ENCODE measurements at regions not wholly inside any gene's neighbourhood (a gene's known extent, or its start where the extent isn't known, plus 50 kb on each side); places are given as distances from the start of the nearest gene placed in this dataset.

GRCh38 chr12:127241072-127241817 is 1025.7 kb upstream of the TMEM132C start:
- no peak for DNase-seq
- in situ Hi-C loops (cut with HindIII; ENCODE audit: low pct_ligation_motif_present, low sequenced_read_pairs), result no loop called here
- no peak for TF ChIP-seq CTCF (IDR thresholded peaks at IDR 0.05; ENCODE audit: low read depth, low read length, missing control alignments)
- Histone ChIP-seq H3K27ac (no peak overlapping the region), H3K36me3 (replicated peaks) (no peaks in the 10 kb centered on the region), H3K4me3 (ENCODE audit: low read depth, low read length) (no peak overlapping the region), H3K27me3 (replicated peaks) (no peaks in the 10 kb centered on the region)

DNA sequence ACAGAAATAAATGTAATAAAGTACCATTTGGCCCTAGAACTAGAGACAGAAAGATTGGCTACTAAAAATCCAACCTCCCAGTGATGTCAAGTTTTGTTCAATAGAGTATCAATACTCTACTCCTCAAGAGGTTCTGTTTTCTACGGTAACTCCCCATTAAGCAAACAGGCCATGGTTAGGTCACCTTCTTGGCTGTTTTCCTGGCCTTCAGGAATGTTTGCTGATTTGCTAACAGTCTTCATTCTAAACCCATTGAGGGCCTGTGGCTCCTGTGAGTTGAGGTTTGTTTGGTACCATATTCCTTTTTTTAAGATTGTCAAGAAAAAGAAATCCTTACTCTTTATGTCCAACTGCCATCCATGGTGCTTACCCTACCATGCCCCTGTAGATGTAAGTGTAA is 1022.0 kb upstream of the TMEM132C start:
- Histone ChIP-seq H3K27ac (no peak overlapping the region), H3K36me3 (replicated peaks) (no peaks in the 10 kb centered on the region), H3K4me3 (ENCODE audit: low read depth, low read length) (no peak overlapping the region), H3K27me3 (replicated peaks) (no peaks in the 10 kb centered on the region)
- TF ChIP-seq CTCF (IDR thresholded peaks at IDR 0.05; ENCODE audit: low read depth, low read length, missing control alignments), result no peak
- no peak for DNase-seq
- in situ Hi-C loops (cut with HindIII; ENCODE audit: low pct_ligation_motif_present, low sequenced_read_pairs), result no loop called here

- Histone ChIP-seq H3K4me3 (ENCODE audit: low read depth, low read length) (no peak overlapping the region), H3K27me3 (replicated peaks) (no peaks in the 10 kb centered on the region), H3K36me3 (replicated peaks) (no peaks in the 10 kb centered on the region), H3K27ac (no peak overlapping the region)
- no peak for DNase-seq
- TF ChIP-seq CTCF (IDR thresholded peaks at IDR 0.05; ENCODE audit: low read depth, low read length, missing control alignments), result no peak
- in situ Hi-C loops (cut with HindIII; ENCODE audit: low pct_ligation_motif_present, low sequenced_read_pairs), result no loop called here
These were observed 1021.5 kb upstream of the TMEM132C start for GRCh38 chr12:127245437-127245836.

DNA sequence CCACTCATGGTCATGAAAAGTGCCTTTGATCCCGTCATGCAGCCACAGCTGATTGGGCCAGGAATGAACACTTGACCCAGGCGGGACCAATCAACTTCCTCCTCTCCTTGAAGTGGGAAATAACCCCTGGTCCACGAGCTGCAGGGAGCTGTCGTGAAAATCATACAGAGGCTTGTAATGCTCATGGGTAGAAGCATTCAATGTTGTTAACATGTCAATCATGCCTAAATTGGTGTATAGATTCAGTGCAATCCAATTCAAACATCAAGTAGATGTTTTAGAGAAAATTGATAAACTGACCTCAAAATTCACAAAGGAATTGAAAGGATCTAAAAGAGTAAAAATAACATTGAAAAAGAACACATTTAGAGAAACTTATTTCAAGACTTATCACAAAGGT is 1019.0 kb upstream of the TMEM132C start:
- H3K36me3 ChIP-seq (replicated peaks), result no peaks in the 10 kb centered on the region
- no peak for DNase-seq
- H3K4me3 ChIP-seq (ENCODE audit: low read depth, low read length), result no peak overlapping the region
- in situ Hi-C loops (cut with HindIII; ENCODE audit: low pct_ligation_motif_present, low sequenced_read_pairs), result no loop called here
- H3K27me3 ChIP-seq (replicated peaks), result no peaks in the 10 kb centered on the region
- no peak for TF ChIP-seq CTCF (IDR thresholded peaks at IDR 0.05; ENCODE audit: low read depth, low read length, missing control alignments)
- no peak overlapping the region for H3K27ac ChIP-seq

DNA sequence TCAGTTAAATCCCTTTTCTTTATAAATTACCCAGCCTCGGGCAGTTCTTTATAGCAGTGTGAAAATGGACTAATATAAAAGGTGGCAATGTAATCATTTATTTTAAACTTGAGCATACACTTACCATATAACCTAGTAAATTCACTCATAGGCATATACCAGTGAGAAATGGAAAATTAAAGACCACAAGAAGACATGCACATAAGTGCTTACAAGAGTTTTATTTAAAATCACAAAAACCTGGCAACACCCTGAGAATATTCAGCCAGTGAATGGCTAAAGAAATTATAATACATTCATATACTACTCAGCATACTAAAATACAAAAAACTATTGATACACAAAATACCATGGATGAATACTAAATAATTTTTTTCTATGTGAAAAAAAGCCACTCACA is 1017.5 kb upstream of the TMEM132C start:
- in situ Hi-C loops (cut with HindIII; ENCODE audit: low pct_ligation_motif_present, low sequenced_read_pairs), result no loop called here
- Histone ChIP-seq H3K36me3 (replicated peaks) (no peaks in the 10 kb centered on the region), H3K4me3 (ENCODE audit: low read depth, low read length) (no peak overlapping the region), H3K27me3 (replicated peaks) (no peaks in the 10 kb centered on the region), H3K27ac (no peak overlapping the region)
- no peak for DNase-seq
- TF ChIP-seq CTCF (IDR thresholded peaks at IDR 0.05; ENCODE audit: low read depth, low read length, missing control alignments), result no peak

DNA sequence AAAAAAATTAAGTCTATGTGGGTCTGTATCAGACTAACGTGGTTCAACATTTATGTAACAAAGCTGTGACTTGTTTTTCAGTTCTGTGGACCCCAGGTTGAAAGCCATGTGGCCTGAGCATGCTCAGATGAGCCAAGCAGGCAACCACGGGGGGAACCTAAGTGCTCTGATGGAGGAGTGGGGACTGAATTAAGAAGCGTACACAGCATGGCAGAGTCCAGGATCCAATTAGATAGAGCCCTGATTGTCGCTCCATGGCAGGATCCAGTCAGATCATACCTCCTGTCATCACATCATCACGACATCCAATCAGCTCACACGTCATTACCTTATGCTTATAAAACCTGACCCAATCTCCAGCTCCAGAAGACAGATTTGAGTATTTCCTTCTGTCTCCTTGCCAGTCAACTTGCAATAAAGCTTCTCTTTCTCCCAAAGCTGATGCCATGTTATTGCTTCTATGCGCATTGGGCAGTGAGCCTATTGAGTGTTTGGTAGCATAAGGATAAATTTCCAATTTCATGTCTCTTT is 1013.1 kb upstream of the TMEM132C start:
- H3K36me3 ChIP-seq (replicated peaks), result no peaks in the 10 kb centered on the region
- DNase-seq, result no peak
- H3K4me3 ChIP-seq (ENCODE audit: low read depth, low read length), result no peak overlapping the region
- no peak for TF ChIP-seq CTCF (IDR thresholded peaks at IDR 0.05; ENCODE audit: low read depth, low read length, missing control alignments)
- in situ Hi-C loops (cut with HindIII; ENCODE audit: low pct_ligation_motif_present, low sequenced_read_pairs), result no loop called here
- H3K27me3 ChIP-seq (replicated peaks), result no peaks in the 10 kb centered on the region
- H3K27ac ChIP-seq, result no peak overlapping the region
